Gastroesophageal sphincter (tissue), 3 donors: ENCODE measurements at regions not wholly inside any gene's neighbourhood (a gene's known extent, or its start where the extent isn't known, plus 50 kb on each side); places are given as distances from the start of the nearest gene placed in this dataset.

ENCODE experiments used
- CTCF ChIP-seq, 4 experiments: fragments of 200-600 bp in 2 of 4; fragments of 450-650 bp in 2 of 4; sonication (generic) in 1 of 4; IDR thresholded peaks; one replicate each; pipeline ENCODE4 v1.5.1; 2017 to 2019; ENCODE audit warnings: antibody characterized with exemption in 4 of 4, mild to moderate bottlenecking in 2 of 4, moderate library complexity in 2 of 4
- POLR2A ChIP-seq, 2 donors: fragments of 450-650 bp; IDR thresholded peaks; one replicate each; pipeline ENCODE4 v1.6.1; 2017; ENCODE audit warnings: antibody characterized with exemption in 2 of 2, mild to moderate bottlenecking in 2 of 2, moderate library complexity in 1 of 2

DNA sequence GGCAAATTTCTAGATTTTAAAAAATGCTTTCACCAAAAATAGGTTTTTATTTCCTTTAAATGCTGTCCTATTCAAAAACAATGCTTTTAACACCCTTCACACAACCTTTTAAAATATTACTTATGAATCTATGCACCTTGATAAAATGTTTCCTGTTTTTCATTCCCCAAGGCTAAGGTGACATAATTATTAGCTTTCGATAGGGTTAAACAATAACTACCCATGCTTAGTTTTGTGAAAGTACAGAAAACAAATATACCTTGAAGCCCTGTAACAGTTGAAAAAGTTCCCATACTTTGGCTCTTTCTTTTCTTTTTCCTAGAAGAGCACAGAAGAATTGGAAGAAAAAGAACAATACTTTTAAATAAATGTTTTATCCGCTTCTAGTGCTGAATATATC is 54.9 kb upstream of the ITPRID2 start:
- no peak for TF ChIP-seq CTCF (IDR thresholded peaks at IDR 0.05)
- TF ChIP-seq POLR2A (IDR thresholded peaks at IDR 0.05), result no peak
